ENCODE measurements at regions not wholly inside any gene's neighbourhood (a gene's known extent, or its start where the extent isn't known, plus 50 kb on each side); places are given as distances from the start of the nearest gene placed in this dataset.

GRCh38 chr2:14189929-14190328, 442.6 kb upstream of the LRATD1 start:
- TF ChIP-seq POLR2AphosphoS5 (IDR thresholded peaks at IDR 0.05; ENCODE audit: insufficient read depth, low read depth, low read length) (no peak), FOS (IDR thresholded peaks at IDR 0.05; ENCODE audit: borderline replicate concordance, insufficient read depth, low read length) (no peak), JUN (IDR thresholded peaks at IDR 0.05; ENCODE audit: borderline replicate concordance, insufficient read depth, insufficient read length, low read depth) (no peak), POLR2A (IDR thresholded peaks at IDR 0.05; ENCODE audit: low read depth, low read length) (no peak), EZH2 (IDR thresholded peaks at IDR 0.05; ENCODE audit: borderline replicate concordance, low read depth, low read length, severe bottlenecking) (no peak), MYC (IDR thresholded peaks at IDR 0.05; ENCODE audit: low read depth, low read length) (no peak), MAX (IDR thresholded peaks at IDR 0.05; ENCODE audit: insufficient read depth, insufficient read length) (no peak), CTCF (IDR thresholded peaks at IDR 0.05; ENCODE audit: extremely low read depth in 1 of 2, insufficient read depth in 1 of 2, low read depth in 1 of 2, low read length in 2 of 2) (no peak), GATA2 (IDR thresholded peaks at IDR 0.05; ENCODE audit: insufficient read depth, insufficient read length, low read depth, low read length) (no peak)
- Histone ChIP-seq H3K9me3 (replicated peaks; ENCODE audit: control insufficient read depth, insufficient read depth, low read length) (peaks cover 1% of the 10 kb centered on the region), H3K4me1 (ENCODE audit: control insufficient read depth, extremely low read depth, insufficient read depth, low read length) (no peaks in the 10 kb centered on the region), H2AFZ (ENCODE audit: low read depth, low read length) (no peak overlapping the region), H3K4me2 (ENCODE audit: insufficient read depth, low read length) (no peak overlapping the region), H4K20me1 (replicated peaks; ENCODE audit: control insufficient read depth, extremely low read depth, insufficient read depth, low read length) (no peaks in the 10 kb centered on the region), H3K9ac (replicated peaks; ENCODE audit: extremely low read depth, insufficient read depth, low read length) (no peak overlapping the region), H3K79me2 (ENCODE audit: control insufficient read depth, insufficient read depth, low read length) (no peaks in the 10 kb centered on the region), H3K27ac (ENCODE audit: insufficient read depth, low read depth, low read length) (no peak overlapping the region), H3K9me1 (replicated peaks; ENCODE audit: control insufficient read depth, extremely low read depth, insufficient read depth, low read length) (no peaks in the 10 kb centered on the region), H3K36me3 (ENCODE audit: control insufficient read depth in 2 of 2, extremely low read depth in 1 of 2, insufficient read depth in 2 of 2, low read length in 2 of 2) (no peaks in the 10 kb centered on the region), H3K27me3 (ENCODE audit: control insufficient read depth in 2 of 2, insufficient read depth in 2 of 2, low read length in 2 of 2) (no peaks in the 10 kb centered on the region), H3K4me3 (replicated peaks in 1 of 3; ENCODE audit: insufficient read depth in 1 of 3, low read depth in 1 of 3, low read length in 3 of 3) (no peak overlapping the region)
- intact Hi-C loops (cut with micrococcal nuclease), result loop anchor here (10.0 kb wide), 1 partner anchor 1385 kb away; no protein-coding TSS in a partner anchor
- BruUV-seq (replicated peaks), result no TSS peak
- FAIRE-seq (no peak), DNase-seq (ENCODE audit: low read depth, low spot score) (no peak)
- POLR2A ChIA-PET, result no interaction called here
- dilution Hi-C loops (cut with MboI; ENCODE audit: extremely low pct_ligation_motif_present, low sequenced_read_pairs), result no loop called here
- CTCF ChIA-PET, result interaction anchor here (0.7 kb wide), 1 partner anchor 97 kb away, joined by 3 read pairs; no protein-coding TSS in a partner anchor

Measured in endothelial cell of umbilical vein (primary cell).